IPS-11a (cell line): ENCODE measurements at regions not wholly inside any gene's neighbourhood (a gene's known extent, or its start where the extent isn't known, plus 50 kb on each side); places are given as distances from the start of the nearest gene placed in this dataset.
"Not testable (repeated sequence)": the region's sequence is repeated elsewhere in the genome, so short reads cannot be mapped to it uniquely, and the experiment has no call there.

Experiments
- H3K4me3 ChIP-seq: one replicate; pipeline ENCODE4 v1.5.1; 2013; ENCODE audit warnings: low read depth, low read length, control low read depth

DNA sequence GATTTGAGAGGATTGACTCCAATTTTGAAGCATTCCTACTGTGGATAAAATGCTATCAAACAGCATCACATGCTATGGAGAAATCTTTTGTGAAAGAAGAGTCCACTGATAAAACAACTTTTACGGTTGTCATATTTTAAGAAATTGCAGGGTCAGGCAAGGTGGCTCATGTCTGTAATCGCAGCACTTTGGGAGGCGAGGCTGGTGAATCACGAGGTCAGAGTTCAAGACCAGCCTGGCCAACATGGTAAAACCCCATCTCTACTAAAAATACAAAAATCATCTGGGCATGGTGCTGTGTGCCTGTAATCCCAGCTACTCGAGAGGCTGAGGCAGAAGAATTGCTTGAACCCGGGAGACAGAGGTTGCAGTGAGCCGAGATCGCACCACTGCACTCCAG lies 338.8 kb upstream of the SOX9 start:
- not testable (repeated sequence) for H3K4me3 ChIP-seq

GRCh38 chr17:71790791-71791190 lies 330.0 kb upstream of the SOX9 start:
- no peak overlapping the region for H3K4me3 ChIP-seq

GRCh38 chr17:71791311-71791710 lies 329.5 kb upstream of the SOX9 start:
- H3K4me3 ChIP-seq, result no peak overlapping the region

GRCh38 chr17:71792966-71793365 lies 327.9 kb upstream of the SOX9 start:
- no peak overlapping the region for H3K4me3 ChIP-seq

GRCh38 chr17:71793518-71793917 lies 327.3 kb upstream of the SOX9 start:
- no peak overlapping the region for H3K4me3 ChIP-seq

- H3K4me3 ChIP-seq, result no peak overlapping the region
Measured at GRCh38 chr17:71798701-71799100, 322.1 kb upstream of the SOX9 start.

DNA sequence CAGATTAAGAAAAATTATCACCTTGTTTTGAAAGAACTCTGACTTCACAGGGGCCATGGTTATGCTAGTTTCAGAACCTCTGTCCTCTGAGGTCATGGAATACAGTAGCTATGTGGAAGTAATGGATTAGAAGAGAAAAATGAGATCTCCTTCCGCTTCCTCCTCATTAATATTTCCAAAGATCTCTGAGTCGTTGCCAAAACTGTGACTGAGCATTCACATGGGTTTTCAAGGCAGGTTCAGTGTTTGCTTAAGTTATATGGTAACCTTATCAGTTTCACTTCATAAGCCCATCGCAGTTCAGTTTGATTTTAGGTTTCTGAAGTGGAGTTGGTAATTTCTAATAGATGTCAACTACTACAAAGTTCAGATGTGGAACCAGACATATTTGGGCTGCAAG lies 321.2 kb upstream of the SOX9 start:
- H3K4me3 ChIP-seq, result no peak overlapping the region

GRCh38 chr17:71801301-71801700 lies 319.5 kb upstream of the SOX9 start:
- no peak overlapping the region for H3K4me3 ChIP-seq

GRCh38 chr17:71802663-71803062 lies 318.2 kb upstream of the SOX9 start:
- H3K4me3 ChIP-seq, result no peak overlapping the region

- no peak overlapping the region for H3K4me3 ChIP-seq
Measured at GRCh38 chr17:71803656-71804284, 317.1 kb upstream of the SOX9 start.

- H3K4me3 ChIP-seq, result no peak overlapping the region
Measured at GRCh38 chr17:71809537-71809936, 311.3 kb upstream of the SOX9 start.

GRCh38 chr17:71813861-71814260 lies 307.0 kb upstream of the SOX9 start:
- H3K4me3 ChIP-seq, result not testable (repeated sequence)

DNA sequence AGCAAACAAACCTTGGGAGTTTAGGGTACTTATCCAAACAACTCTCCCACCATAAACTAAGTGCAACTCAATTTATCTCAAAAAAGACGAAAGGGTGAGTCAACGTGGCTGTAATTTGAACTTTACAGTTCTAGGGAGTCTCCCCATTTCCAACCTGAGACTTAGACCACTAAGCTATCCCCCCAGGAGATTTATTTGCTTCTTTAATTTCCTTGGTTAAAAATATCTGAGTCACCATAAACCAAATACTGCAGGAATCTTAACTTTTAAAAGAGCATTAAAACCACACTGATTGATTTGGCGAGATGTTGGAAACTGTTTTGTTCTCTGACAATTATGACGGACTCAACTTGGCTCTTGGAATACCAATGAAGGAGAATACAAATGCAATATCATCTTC lies 299.3 kb upstream of the SOX9 start:
- no peak overlapping the region for H3K4me3 ChIP-seq

- no peak overlapping the region for H3K4me3 ChIP-seq
Measured at GRCh38 chr17:71824671-71825070, 296.1 kb upstream of the SOX9 start.

DNA sequence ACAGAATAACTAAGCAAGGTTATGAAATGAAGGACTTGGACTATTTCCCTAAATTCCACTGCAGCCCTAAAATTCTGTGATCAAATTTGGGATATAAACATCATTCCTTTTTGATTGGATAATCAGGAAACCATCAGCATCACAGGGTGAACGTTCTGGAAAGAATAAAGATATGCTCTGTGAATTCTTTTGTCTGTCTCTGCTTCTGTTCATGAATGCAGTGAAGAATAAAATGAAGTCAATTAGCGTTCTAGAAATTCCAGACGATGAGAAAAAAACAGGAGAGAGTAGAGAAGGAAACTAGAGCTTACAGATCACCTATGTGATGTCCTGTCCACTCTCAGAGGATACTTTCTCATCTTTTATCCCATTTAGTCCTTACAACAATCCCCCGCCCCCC lies 295.1 kb upstream of the SOX9 start:
- H3K4me3 ChIP-seq, result no peak overlapping the region

DNA sequence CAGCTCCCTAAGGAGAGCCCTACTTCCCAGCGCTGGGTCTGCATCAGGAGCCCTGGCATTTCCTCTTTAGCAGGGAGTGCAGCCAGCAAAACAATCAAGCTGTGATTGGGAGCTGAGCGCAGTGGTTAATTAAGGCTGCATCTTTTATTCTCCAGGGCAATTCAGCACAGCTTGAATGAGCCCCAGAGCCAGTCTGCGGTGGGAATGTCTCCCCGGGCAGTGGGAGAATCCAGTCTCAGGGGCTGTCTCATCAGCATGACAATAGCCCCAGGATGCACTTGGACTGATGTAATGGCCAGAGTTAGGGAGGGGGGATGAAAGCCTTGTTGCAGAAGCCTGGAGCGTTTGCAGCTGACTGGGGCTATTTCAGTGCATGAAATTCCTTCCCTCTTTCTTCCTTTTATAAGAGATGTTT lies 292.6 kb upstream of the SOX9 start:
- no peak overlapping the region for H3K4me3 ChIP-seq

DNA sequence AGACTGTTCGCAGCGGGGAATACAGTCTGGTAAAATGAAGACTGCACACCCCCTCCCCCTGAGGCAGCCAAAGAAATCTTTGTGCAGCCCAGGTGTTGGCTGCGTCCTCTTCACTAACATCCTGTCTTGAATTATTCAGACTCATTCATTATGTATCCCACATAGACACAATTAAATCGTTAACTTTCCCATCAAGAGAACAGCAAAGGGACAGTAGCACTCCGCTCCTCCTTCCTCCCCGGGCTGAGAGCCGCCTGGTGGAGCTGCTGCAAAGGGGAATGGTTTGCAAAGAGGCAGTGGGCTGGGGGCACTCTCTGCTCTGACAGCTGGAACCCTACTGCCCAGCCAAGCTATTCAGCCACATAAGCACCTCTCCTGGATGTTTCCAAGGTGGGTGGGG lies 290.0 kb upstream of the SOX9 start:
- no peak overlapping the region for H3K4me3 ChIP-seq

- no peak overlapping the region for H3K4me3 ChIP-seq
Measured at GRCh38 chr17:71842986-71843385, 277.8 kb upstream of the SOX9 start.

GRCh38 chr17:71845337-71845736 lies 275.5 kb upstream of the SOX9 start:
- H3K4me3 ChIP-seq, result no peak overlapping the region

- no peak overlapping the region for H3K4me3 ChIP-seq
Measured at GRCh38 chr17:71846561-71847110, 274.2 kb upstream of the SOX9 start.

DNA sequence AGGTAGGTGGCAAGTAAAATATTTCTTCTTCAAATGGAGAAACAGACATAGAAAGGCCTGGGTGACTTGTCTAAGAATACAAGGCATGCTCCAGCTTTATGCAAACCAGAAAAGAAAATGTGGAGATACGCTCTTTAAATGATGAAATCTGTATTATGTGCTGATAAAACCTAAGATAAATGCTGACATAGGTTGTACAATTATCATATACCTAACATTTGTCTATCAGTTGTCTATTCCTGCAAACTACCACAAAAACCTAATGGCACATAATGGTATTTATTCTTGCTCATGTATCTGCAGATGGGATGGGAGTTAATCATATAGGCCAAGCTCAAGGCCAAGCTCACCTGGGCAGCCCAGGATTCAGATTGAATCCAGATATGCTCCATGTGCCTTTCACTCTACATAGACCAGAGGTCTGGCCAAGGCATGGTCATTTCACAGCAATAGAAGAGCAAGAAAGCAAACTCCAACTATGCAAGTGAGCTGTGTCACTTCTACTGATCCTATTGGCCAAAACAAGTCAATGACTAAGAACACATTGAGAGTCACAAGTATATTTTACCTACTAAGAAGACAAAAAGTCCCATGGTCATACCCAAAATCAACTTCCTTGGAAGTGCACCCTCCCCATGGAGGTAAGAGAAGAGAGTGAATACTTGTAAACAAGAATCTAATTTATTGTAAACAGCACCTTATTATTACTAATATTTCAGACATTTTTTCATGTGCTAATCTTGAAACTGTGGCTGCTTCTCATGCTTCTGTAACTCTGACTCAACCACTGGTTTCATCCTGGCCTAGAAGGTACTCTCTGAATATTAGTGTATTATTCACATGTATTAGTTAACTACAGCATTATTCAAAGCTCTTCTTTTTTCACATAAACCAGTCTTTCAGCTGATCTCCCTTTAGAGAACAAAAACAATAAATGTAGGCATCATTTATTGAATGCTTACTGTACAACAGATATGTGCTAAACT lies 270.7 kb upstream of the SOX9 start:
- no peak overlapping the region for H3K4me3 ChIP-seq

- no peak overlapping the region for H3K4me3 ChIP-seq
Measured at GRCh38 chr17:71850812-71851211, 270.0 kb upstream of the SOX9 start.
